GM18498 (cell line): ENCODE measurements at regions not wholly inside any gene's neighbourhood (a gene's known extent, or its start where the extent isn't known, plus 50 kb on each side); places are given as distances from the start of the nearest gene placed in this dataset.

ENCODE experiments used
- ATAC-seq: cut with Tn5 transposase; IDR thresholded peaks from one replicate; pipeline ENCODE4 v1.9.1; 2021; ENCODE audit warnings: mild to moderate bottlenecking, moderate library complexity; ENCODE audit not compliant: unreplicated experiment

DNA sequence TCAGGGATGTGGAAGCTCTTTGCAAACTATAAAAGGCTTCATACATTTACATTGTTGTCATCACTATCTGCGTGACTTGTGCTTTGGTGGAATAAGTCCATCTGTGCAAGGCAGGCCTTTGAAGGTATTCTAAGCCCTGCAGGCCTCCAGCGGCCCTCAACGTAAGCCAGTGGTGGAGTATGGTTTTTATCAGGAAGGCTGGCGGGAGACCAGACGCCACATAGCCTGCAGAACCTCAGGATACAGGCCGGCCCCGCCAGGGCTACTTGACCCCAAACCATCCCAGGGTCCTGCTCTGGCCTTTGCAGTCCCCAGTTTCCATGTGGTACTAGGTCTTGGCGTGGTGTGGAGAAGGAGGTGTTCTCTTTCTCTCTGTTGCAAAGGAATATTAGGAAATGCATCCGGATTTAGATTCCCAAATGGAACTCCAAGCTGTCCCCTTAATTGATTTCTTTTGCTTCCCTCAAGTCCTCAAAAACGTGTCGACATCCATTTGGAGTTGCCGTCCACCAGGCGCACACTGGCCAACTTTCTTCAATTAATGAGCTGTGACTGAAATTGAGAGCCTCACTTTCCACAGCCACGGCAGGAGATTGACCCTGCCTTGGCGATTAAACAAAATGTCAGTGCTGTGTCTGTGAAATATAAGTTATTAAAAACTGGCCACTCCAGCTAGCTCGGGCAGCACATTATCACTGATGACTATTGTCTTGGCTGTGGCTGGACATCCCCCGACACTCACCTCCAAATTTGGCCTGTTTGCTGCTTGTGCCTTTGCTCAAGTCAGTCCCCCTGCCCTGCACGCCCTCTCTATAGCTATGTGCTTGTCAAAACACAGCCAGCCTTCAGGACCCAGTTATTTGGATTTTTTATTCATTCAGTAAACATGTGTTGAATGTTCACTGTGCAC lies 239.8 kb upstream of the TLE3 start:
- no peak for ATAC-seq

DNA sequence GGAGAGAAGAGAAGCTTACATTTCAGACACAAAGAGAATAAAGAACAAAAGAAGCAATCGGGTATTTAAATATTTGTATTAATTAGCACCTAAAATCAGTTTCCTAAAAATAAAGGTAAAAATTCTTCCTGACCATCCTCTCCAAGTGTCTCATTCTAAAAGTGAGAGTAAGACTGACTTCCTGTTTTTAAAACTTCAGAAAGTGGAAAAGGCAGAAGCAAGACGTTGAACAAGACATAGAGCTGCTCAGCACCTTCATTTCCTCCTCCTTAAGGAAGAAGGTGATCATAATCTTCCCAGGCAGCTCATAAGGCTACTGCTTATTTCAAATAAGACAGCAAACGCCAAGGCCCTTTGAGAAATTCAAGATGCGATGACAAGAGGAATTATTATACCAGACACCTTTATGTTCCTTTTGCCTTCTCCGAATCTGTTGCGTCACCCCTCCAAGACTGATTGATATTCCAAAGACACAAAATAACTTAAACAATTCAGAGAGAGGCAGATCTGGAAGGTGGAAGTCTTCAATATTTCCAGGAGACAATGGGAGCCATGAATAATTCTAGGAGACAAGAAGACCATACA lies 238.8 kb upstream of the TLE3 start:
- ATAC-seq, result no peak

- no peak for ATAC-seq
These were observed 236.6 kb upstream of the TLE3 start for GRCh38 chr15:70334286-70334685.

DNA sequence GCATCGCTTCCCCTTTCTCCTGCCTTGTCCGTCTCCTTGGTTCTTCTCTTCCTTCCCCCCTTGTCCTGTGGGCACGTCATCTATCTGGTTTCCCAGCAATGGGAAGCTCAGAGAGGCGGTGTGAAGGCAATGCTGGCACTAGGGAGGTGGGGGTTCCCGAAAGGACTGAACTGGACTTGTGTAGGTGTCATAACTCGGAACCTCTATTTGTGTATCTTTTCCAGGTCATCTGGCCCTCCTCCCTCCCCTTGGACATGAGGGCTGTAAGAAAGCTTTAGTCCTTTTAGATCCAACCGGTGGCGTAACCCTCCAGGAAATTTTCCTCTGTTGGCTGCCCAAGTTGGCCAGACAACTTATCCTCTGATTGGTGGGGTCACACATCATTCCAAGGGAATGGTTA lies 231.5 kb upstream of the TLE3 start:
- no peak for ATAC-seq

GRCh38 chr15:70328679-70329115 lies 231.0 kb upstream of the TLE3 start:
- no peak for ATAC-seq

GRCh38 chr15:70327856-70328678 lies 230.3 kb upstream of the TLE3 start:
- ATAC-seq, result no peak

DNA sequence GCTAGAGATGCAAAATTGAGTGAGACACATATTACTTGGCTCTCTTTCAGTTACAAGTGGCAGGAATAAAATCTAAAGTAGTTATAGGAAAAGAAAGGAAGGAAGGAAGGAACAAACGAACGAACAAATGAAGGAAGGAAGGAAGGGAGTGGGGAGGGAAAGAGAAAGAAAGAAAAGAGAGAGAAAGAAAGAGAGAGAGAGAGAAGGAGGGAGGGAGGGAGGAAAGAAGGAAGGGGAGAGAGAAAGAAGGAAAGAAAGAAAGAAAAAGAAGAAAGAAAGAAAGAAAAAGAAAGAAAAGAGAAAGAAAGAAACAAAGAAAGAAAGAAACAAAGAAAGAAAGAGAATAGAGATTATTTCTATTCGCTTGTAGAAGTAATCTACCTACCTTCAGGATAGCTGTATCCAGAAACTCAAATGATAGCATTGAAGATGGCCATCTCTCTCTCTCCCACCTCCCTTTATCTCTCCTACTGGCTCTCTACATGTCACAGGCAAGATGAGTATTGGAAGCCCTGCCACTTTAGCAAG lies 229.7 kb upstream of the TLE3 start:
- no peak for ATAC-seq

GRCh38 chr15:70324001-70324974 lies 226.6 kb upstream of the TLE3 start:
- ATAC-seq, result no peak

GRCh38 chr15:70323111-70323851 lies 225.6 kb upstream of the TLE3 start:
- no peak for ATAC-seq

GRCh38 chr15:70322051-70322668 lies 224.4 kb upstream of the TLE3 start:
- no peak for ATAC-seq

DNA sequence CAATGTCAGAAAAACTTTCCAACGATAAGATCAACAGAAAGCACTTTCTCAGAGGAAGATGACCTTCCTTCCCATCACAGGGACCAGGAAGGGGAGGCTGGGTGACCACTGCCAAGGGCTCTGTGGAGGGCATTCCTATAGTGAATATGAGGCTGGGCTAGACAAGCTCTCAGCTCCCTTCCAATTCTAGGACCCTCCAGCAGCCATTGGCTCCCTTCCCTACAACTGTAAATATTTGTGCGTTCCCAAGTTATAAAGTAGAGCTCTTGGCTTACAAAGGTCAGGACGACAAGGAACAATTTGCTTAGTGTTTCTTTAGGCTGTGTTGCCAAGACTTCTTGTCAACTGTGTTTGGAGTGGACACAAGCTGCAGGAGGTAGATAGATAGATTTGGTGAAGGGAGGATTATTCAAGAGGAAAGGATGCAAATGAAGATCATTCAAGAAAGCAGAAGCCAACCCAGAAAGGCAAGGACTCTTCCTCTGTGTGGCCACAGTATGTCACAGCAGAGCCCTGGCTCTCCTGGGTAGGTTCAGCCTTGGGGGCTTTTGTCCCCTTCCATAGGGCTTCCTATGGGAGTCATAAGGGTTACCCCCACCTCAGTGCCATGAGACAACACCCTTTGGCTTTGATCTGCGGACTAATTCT lies 223.6 kb upstream of the TLE3 start:
- ATAC-seq, result no peak

GRCh38 chr15:70320482-70320881 lies 222.8 kb upstream of the TLE3 start:
- no peak for ATAC-seq

- no peak for ATAC-seq
These were observed 222.4 kb upstream of the TLE3 start for GRCh38 chr15:70320077-70320476.

DNA sequence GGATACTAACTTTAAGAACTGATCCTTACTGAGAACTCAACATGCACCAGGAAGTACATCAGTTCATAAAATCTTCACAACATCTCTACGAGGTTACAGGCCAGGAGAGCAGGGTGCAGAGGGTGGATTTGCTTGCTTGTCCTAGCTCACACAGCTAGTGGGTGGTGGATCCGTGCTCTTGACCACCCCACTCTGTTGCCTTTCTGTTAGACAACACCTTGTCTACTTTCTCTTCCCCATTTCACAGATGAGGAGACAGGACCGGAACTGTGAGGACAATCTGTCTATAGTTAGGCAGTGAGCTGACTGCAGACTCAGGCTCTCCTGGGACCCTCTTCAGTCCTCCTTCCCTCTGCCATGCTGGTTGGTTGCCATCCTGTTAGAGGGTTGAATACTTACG lies 221.7 kb upstream of the TLE3 start:
- ATAC-seq, result peak; percentile 89

DNA sequence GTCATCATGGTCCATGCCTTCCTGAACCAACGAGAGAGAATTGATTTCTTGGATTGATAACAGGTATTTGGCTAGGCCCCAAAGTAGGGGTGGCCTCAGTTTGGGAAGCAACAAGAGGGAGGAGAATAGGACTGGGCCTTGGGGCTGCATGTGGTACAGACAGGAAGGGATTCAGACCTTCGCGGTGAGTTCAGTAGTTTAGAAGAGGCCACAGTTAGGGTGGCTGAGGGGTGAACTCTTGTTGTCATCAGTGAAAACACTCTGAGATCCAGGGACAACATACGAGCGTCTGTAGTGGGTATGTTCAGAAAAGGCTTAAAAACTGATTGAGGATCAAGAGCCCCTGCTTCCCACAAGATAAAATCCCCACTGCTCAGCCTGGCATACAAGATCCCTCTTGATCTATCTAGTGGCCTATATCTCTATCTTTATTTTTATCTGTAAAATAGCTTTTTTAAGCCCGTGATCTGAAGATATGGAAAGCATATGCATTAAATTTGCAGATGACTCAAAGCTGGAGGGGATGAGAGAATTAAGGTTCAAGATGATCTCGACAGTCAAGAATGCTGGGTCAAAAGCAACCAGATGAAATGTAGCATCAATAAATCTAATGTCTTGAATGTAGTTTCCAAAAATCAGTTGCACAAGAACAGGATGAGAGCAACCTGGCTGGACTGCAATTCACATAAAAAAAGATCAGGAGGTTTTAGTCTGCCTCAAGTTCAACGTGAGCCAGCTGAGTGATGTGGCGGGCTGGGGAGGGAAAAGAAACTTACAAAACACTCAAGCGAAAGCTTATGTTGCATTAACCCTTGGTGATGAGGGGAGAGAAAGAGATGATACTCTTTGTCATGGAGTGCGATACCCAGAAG lies 221.1 kb upstream of the TLE3 start:
- ATAC-seq, result peak; percentile 42

DNA sequence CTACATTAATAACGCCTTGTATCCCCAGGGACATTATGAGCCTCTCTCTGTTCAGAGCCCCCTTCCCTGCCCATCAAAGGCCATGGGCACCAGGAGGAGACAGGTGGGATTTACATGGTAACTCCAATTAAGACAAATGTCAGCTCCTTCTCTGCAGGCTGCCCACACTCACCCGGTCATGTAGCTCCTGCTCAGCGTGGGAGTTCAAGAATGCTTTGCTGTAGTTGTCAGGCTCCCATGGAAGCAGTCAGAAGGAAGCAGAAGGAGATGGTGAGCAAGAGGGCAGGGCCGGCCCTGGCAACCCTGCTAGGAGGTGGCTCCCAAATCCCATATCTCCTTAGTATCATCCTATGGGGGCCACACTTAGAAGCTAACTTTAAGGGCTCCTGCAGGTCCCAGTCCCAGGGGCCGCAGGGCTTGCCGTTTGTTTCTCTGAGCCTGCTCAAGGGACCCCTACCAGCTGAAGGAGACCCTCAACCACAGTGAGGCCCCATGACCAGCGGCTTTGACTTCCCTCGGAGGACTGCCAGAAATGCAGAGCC lies 218.4 kb upstream of the TLE3 start:
- ATAC-seq, result no peak

- no peak for ATAC-seq
These were observed 217.7 kb upstream of the TLE3 start for GRCh38 chr15:70315431-70315830.
